Fibroblast of lung (primary cell): ENCODE measurements at regions not wholly inside any gene's neighbourhood (a gene's known extent, or its start where the extent isn't known, plus 50 kb on each side); places are given as distances from the start of the nearest gene placed in this dataset.

Experiments
- DNase-seq, 2 donors: peaks; one replicate each; pipeline versions ENCODE4 v3.0.0 to v3.0.0-alpha.2; 2010; ENCODE audit warnings: low read depth in 2 of 2
- H2AFZ ChIP-seq: 2 replicates; pipeline ENCODE4 v1.5.1; 2012; ENCODE audit warnings: low read length, control low read depth, inconsistent platforms
- H3K27ac ChIP-seq: 2 replicates; pipeline ENCODE4 v1.5.1; 2011; ENCODE audit warnings: low read length, control low read depth; ENCODE audit not compliant: insufficient read depth
- H3K27me3 ChIP-seq: 2 replicates; pipeline ENCODE4 v1.5.1; 2011; ENCODE audit warnings: mild to moderate bottlenecking, low read length; ENCODE audit not compliant: control insufficient read depth, insufficient read depth
- H3K36me3 ChIP-seq: 2 replicates; pipeline ENCODE4 v1.5.1; 2011; ENCODE audit warnings: low read length; ENCODE audit not compliant: control insufficient read depth, insufficient read depth
- H3K4me1 ChIP-seq: 2 replicates; pipeline ENCODE4 v1.5.1; 2011; ENCODE audit warnings: low read length; ENCODE audit not compliant: control insufficient read depth, insufficient read depth; ENCODE audit errors: extremely low read depth
- H3K4me2 ChIP-seq: 2 replicates; pipeline ENCODE4 v1.5.1; 2011; ENCODE audit warnings: low read length, control low read depth; ENCODE audit not compliant: insufficient read depth; ENCODE audit errors: extremely low read depth
- H3K4me3 ChIP-seq, 4 experiments: fragments of 200-600 bp in 1 of 4; sonication (generic) in 1 of 4; replicated peaks in 1 of 4; 2 replicates each; pipeline ENCODE4 v1.5.1; 2011 to 2016; ENCODE audit warnings: low read length in 4 of 4, low read depth in 3 of 4, mild to moderate bottlenecking in 3 of 4, control low read depth in 2 of 4, inconsistent platforms in 1 of 4, mixed read lengths in 1 of 4; ENCODE audit not compliant: insufficient read depth in 1 of 4; ENCODE audit errors: control extremely low read depth in 1 of 4
- H3K79me2 ChIP-seq: 2 replicates; pipeline ENCODE4 v1.5.1; 2012; ENCODE audit warnings: mild to moderate bottlenecking, low read length, inconsistent platforms; ENCODE audit not compliant: control insufficient read depth, insufficient read depth
- H3K9ac ChIP-seq: 2 replicates; pipeline ENCODE4 v1.5.1; 2011; ENCODE audit warnings: mild to moderate bottlenecking, low read length, control low read depth; ENCODE audit not compliant: insufficient read depth
- H3K9me3 ChIP-seq: 2 replicates; pipeline ENCODE4 v1.5.1; 2012; ENCODE audit warnings: low read depth, low read length; ENCODE audit not compliant: control insufficient read depth, insufficient read depth
- H4K20me1 ChIP-seq: 2 replicates; pipeline ENCODE4 v1.5.1; 2011; ENCODE audit warnings: low read length; ENCODE audit not compliant: control insufficient read depth, insufficient read depth; ENCODE audit errors: extremely low read depth
- CTCF ChIP-seq, 2 donors: IDR thresholded peaks in 1 of 2; conservative IDR thresholded peaks in 1 of 2; 1 replicate in 1 of 2; 2 replicates in 1 of 2; pipeline ENCODE4 v1.5.1; 2011 to 2012; ENCODE audit warnings: low read length in 2 of 2, control low read depth in 1 of 2, inconsistent platforms in 1 of 2, low read depth in 1 of 2, mild to moderate bottlenecking in 1 of 2
- EZH2 ChIP-seq: IDR thresholded peaks from 2 replicates; pipeline ENCODE4 v1.5.1; 2012; ENCODE audit warnings: low read length, control low read depth, mild to moderate bottlenecking; ENCODE audit errors: missing control alignments

GRCh38 chr5:125059255-125060002 lies 313.0 kb upstream of the ZNF608 start:
- no peaks in the 10 kb centered on the region for H3K4me1 ChIP-seq
- H3K4me2 ChIP-seq = no peak overlapping the region
- peak in 1 of 2 donors; percentile 51 for DNase-seq
- H3K27ac ChIP-seq = no peak overlapping the region
- no peaks in the 10 kb centered on the region for H3K79me2 ChIP-seq
- H3K4me3 ChIP-seq = no peak overlapping the region
- TF ChIP-seq CTCF (conservative IDR thresholded peaks at IDR 0.05 in 1 of 2, IDR thresholded peaks at IDR 0.05 in 1 of 2; ENCODE audit: low read depth in 1 of 2, low read length in 2 of 2) (no peak), EZH2 (no peak)
- H3K27me3 ChIP-seq = no peaks in the 10 kb centered on the region
- H2AFZ ChIP-seq = no peak overlapping the region
- no peaks in the 10 kb centered on the region for H3K9me3 ChIP-seq
- no peaks in the 10 kb centered on the region for H4K20me1 ChIP-seq
- no peak overlapping the region for H3K9ac ChIP-seq
- no peaks in the 10 kb centered on the region for H3K36me3 ChIP-seq

GRCh38 chr5:125061726-125062125 lies 315.3 kb upstream of the ZNF608 start:
- H3K9ac ChIP-seq = no peak overlapping the region
- no peak overlapping the region for H3K4me2 ChIP-seq
- H3K36me3 ChIP-seq = no peaks in the 10 kb centered on the region
- H3K27me3 ChIP-seq = no peaks in the 10 kb centered on the region
- H3K4me1 ChIP-seq = no peaks in the 10 kb centered on the region
- H3K4me3 ChIP-seq = no peak overlapping the region
- H2AFZ ChIP-seq = no peak overlapping the region
- H3K9me3 ChIP-seq = no peaks in the 10 kb centered on the region
- H3K79me2 ChIP-seq = no peaks in the 10 kb centered on the region
- H4K20me1 ChIP-seq = no peaks in the 10 kb centered on the region
- TF ChIP-seq EZH2 (no peak), CTCF (conservative IDR thresholded peaks at IDR 0.05 in 1 of 2, IDR thresholded peaks at IDR 0.05 in 1 of 2; ENCODE audit: low read depth in 1 of 2, low read length in 2 of 2) (no peak)
- no peak overlapping the region for H3K27ac ChIP-seq
- no peak for DNase-seq

GRCh38 chr5:125064621-125065438 lies 318.4 kb upstream of the ZNF608 start:
- Histone ChIP-seq H3K4me3 (no peak overlapping the region), H3K36me3 (no peaks in the 10 kb centered on the region), H4K20me1 (no peaks in the 10 kb centered on the region), H3K4me2 (no peak overlapping the region), H3K79me2 (no peaks in the 10 kb centered on the region), H3K4me1 (no peaks in the 10 kb centered on the region), H2AFZ (no peak overlapping the region), H3K9me3 (no peaks in the 10 kb centered on the region), H3K27ac (no peak overlapping the region), H3K9ac (no peak overlapping the region), H3K27me3 (no peaks in the 10 kb centered on the region)
- DNase-seq = peak in 1 of 2 donors; percentile 81
- TF ChIP-seq EZH2 (no peak), CTCF (conservative IDR thresholded peaks at IDR 0.05 in 1 of 2, IDR thresholded peaks at IDR 0.05 in 1 of 2; ENCODE audit: low read depth in 1 of 2, low read length in 2 of 2) (no peak)
